ENCODE measurements at regions not wholly inside any gene's neighbourhood (a gene's known extent, or its start where the extent isn't known, plus 50 kb on each side); places are given as distances from the start of the nearest gene placed in this dataset.

- no peak overlapping the region for H2AFZ ChIP-seq (ENCODE audit: low read length, unreplicated experiment)
- no peaks in the 10 kb centered on the region for H3K36me3 ChIP-seq (ENCODE audit: insufficient read depth, low read length)
- no peaks in the 10 kb centered on the region for H3K4me1 ChIP-seq (ENCODE audit: control insufficient read depth, insufficient read depth, low read length, unreplicated experiment)
- H3K79me2 ChIP-seq (ENCODE audit: control insufficient read depth, insufficient read depth, low read length, unreplicated experiment): no peaks in the 10 kb centered on the region
- H3K27me3 ChIP-seq (ENCODE audit: insufficient read depth, low read length): peaks cover 53% of the 10 kb centered on the region
- no peak overlapping the region for H3K4me3 ChIP-seq (ENCODE audit: low read depth, low read length)
- H3K27ac ChIP-seq (ENCODE audit: low read depth, low read length): no peak overlapping the region
Measured at GRCh38 chr11:8340296-8340695, 76.6 kb upstream of the LMO1 start.

- Histone ChIP-seq H3K27ac (ENCODE audit: low read depth, low read length) (no peak overlapping the region), H3K4me1 (ENCODE audit: control insufficient read depth, insufficient read depth, low read length, unreplicated experiment) (no peaks in the 10 kb centered on the region), H3K79me2 (ENCODE audit: control insufficient read depth, insufficient read depth, low read length, unreplicated experiment) (no peaks in the 10 kb centered on the region), H2AFZ (ENCODE audit: low read length, unreplicated experiment) (no peak overlapping the region), H3K4me3 (ENCODE audit: low read depth, low read length) (no peak overlapping the region), H3K27me3 (ENCODE audit: insufficient read depth, low read length) (peaks cover 47% of the 10 kb centered on the region), H3K36me3 (ENCODE audit: insufficient read depth, low read length) (no peaks in the 10 kb centered on the region)
Measured at GRCh38 chr11:8339592-8340022, 75.9 kb upstream of the LMO1 start.

GRCh38 chr11:8338138-8338537, 74.5 kb upstream of the LMO1 start:
- Histone ChIP-seq H3K36me3 (ENCODE audit: insufficient read depth, low read length) (no peaks in the 10 kb centered on the region), H2AFZ (ENCODE audit: low read length, unreplicated experiment) (no peak overlapping the region), H3K79me2 (ENCODE audit: control insufficient read depth, insufficient read depth, low read length, unreplicated experiment) (no peaks in the 10 kb centered on the region), H3K27ac (ENCODE audit: low read depth, low read length) (no peak overlapping the region), H3K27me3 (ENCODE audit: insufficient read depth, low read length) (peaks cover 37% of the 10 kb centered on the region), H3K4me3 (ENCODE audit: low read depth, low read length) (no peak overlapping the region), H3K4me1 (ENCODE audit: control insufficient read depth, insufficient read depth, low read length, unreplicated experiment) (peaks cover 7% of the 10 kb centered on the region)

- Histone ChIP-seq H2AFZ (ENCODE audit: low read length, unreplicated experiment) (no peak overlapping the region), H3K79me2 (ENCODE audit: control insufficient read depth, insufficient read depth, low read length, unreplicated experiment) (no peaks in the 10 kb centered on the region), H3K4me1 (ENCODE audit: control insufficient read depth, insufficient read depth, low read length, unreplicated experiment) (peaks cover 7% of the 10 kb centered on the region), H3K27me3 (ENCODE audit: insufficient read depth, low read length) (peaks cover 29% of the 10 kb centered on the region), H3K27ac (ENCODE audit: low read depth, low read length) (no peak overlapping the region), H3K36me3 (ENCODE audit: insufficient read depth, low read length) (no peaks in the 10 kb centered on the region), H3K4me3 (ENCODE audit: low read depth, low read length) (no peak overlapping the region)
Measured at GRCh38 chr11:8337130-8337795, 73.6 kb upstream of the LMO1 start.

GRCh38 chr11:8336356-8337129, 72.9 kb upstream of the LMO1 start:
- no peaks in the 10 kb centered on the region for H3K79me2 ChIP-seq (ENCODE audit: control insufficient read depth, insufficient read depth, low read length, unreplicated experiment)
- H3K4me1 ChIP-seq (ENCODE audit: control insufficient read depth, insufficient read depth, low read length, unreplicated experiment): peaks cover 7% of the 10 kb centered on the region
- H3K27me3 ChIP-seq (ENCODE audit: insufficient read depth, low read length): peaks cover 22% of the 10 kb centered on the region
- no peak overlapping the region for H3K27ac ChIP-seq (ENCODE audit: low read depth, low read length)
- H3K36me3 ChIP-seq (ENCODE audit: insufficient read depth, low read length): no peaks in the 10 kb centered on the region
- no peak overlapping the region for H3K4me3 ChIP-seq (ENCODE audit: low read depth, low read length)
- H2AFZ ChIP-seq (ENCODE audit: low read length, unreplicated experiment): no peak overlapping the region

- Histone ChIP-seq H3K4me1 (ENCODE audit: control insufficient read depth, insufficient read depth, low read length, unreplicated experiment) (peaks cover 7% of the 10 kb centered on the region), H3K27ac (ENCODE audit: low read depth, low read length) (no peak overlapping the region), H3K27me3 (ENCODE audit: insufficient read depth, low read length) (peaks cover 15% of the 10 kb centered on the region), H3K36me3 (ENCODE audit: insufficient read depth, low read length) (no peaks in the 10 kb centered on the region), H2AFZ (ENCODE audit: low read length, unreplicated experiment) (no peak overlapping the region), H3K4me3 (ENCODE audit: low read depth, low read length) (no peak overlapping the region), H3K79me2 (ENCODE audit: control insufficient read depth, insufficient read depth, low read length, unreplicated experiment) (no peaks in the 10 kb centered on the region)
Measured at GRCh38 chr11:8335683-8336082, 72.0 kb upstream of the LMO1 start.

GRCh38 chr11:8335186-8335585, 71.5 kb upstream of the LMO1 start:
- H3K4me3 ChIP-seq (ENCODE audit: low read depth, low read length): no peak overlapping the region
- H3K4me1 ChIP-seq (ENCODE audit: control insufficient read depth, insufficient read depth, low read length, unreplicated experiment): peaks cover 7% of the 10 kb centered on the region
- no peaks in the 10 kb centered on the region for H3K79me2 ChIP-seq (ENCODE audit: control insufficient read depth, insufficient read depth, low read length, unreplicated experiment)
- no peaks in the 10 kb centered on the region for H3K36me3 ChIP-seq (ENCODE audit: insufficient read depth, low read length)
- no peak overlapping the region for H3K27ac ChIP-seq (ENCODE audit: low read depth, low read length)
- H3K27me3 ChIP-seq (ENCODE audit: insufficient read depth, low read length): peaks cover 10% of the 10 kb centered on the region
- no peak overlapping the region for H2AFZ ChIP-seq (ENCODE audit: low read length, unreplicated experiment)

- Histone ChIP-seq H3K27me3 (ENCODE audit: insufficient read depth, low read length) (peaks cover 6% of the 10 kb centered on the region; the same call in 1 of the 2 replicates), H3K4me1 (ENCODE audit: control insufficient read depth, insufficient read depth, low read length, unreplicated experiment) (peaks cover 13% of the 10 kb centered on the region), H3K36me3 (ENCODE audit: insufficient read depth, low read length) (no peaks in the 10 kb centered on the region), H3K27ac (ENCODE audit: low read depth, low read length) (no peak overlapping the region), H3K4me3 (ENCODE audit: low read depth, low read length) (no peak overlapping the region), H3K79me2 (ENCODE audit: control insufficient read depth, insufficient read depth, low read length, unreplicated experiment) (no peaks in the 10 kb centered on the region), H2AFZ (ENCODE audit: low read length, unreplicated experiment) (no peak overlapping the region)
Measured at GRCh38 chr11:8333811-8334401, 70.2 kb upstream of the LMO1 start.

GRCh38 chr11:8333376-8333775, 69.7 kb upstream of the LMO1 start:
- Histone ChIP-seq H2AFZ (ENCODE audit: low read length, unreplicated experiment) (no peak overlapping the region), H3K79me2 (ENCODE audit: control insufficient read depth, insufficient read depth, low read length, unreplicated experiment) (no peaks in the 10 kb centered on the region), H3K4me3 (ENCODE audit: low read depth, low read length) (no peak overlapping the region), H3K4me1 (ENCODE audit: control insufficient read depth, insufficient read depth, low read length, unreplicated experiment) (peaks cover 13% of the 10 kb centered on the region), H3K27me3 (ENCODE audit: insufficient read depth, low read length) (peaks cover 6% of the 10 kb centered on the region; the same call in 1 of the 2 replicates), H3K27ac (ENCODE audit: low read depth, low read length) (no peak overlapping the region), H3K36me3 (ENCODE audit: insufficient read depth, low read length) (no peaks in the 10 kb centered on the region)

GRCh38 chr11:8332891-8333290, 69.2 kb upstream of the LMO1 start:
- Histone ChIP-seq H3K4me1 (ENCODE audit: control insufficient read depth, insufficient read depth, low read length, unreplicated experiment) (peaks cover 13% of the 10 kb centered on the region), H3K27me3 (ENCODE audit: insufficient read depth, low read length) (peaks cover 6% of the 10 kb centered on the region; the same call in 1 of the 2 replicates)

More at GRCh38 chr11:8332891-8333290, 69.2 kb upstream of the LMO1 start:
- Histone ChIP-seq H3K27ac (ENCODE audit: low read depth, low read length) (no peak overlapping the region), H2AFZ (ENCODE audit: low read length, unreplicated experiment) (no peak overlapping the region), H3K79me2 (ENCODE audit: control insufficient read depth, insufficient read depth, low read length, unreplicated experiment) (no peaks in the 10 kb centered on the region), H3K36me3 (ENCODE audit: insufficient read depth, low read length) (no peaks in the 10 kb centered on the region), H3K4me3 (ENCODE audit: low read depth, low read length) (no peak overlapping the region)
